ENCODE measurements at regions not wholly inside any gene's neighbourhood (a gene's known extent, or its start where the extent isn't known, plus 50 kb on each side); places are given as distances from the start of the nearest gene placed in this dataset.
A peak's percentile ranks its signal among the peaks of the same experiment; 100 is the strongest.
"Not testable (repeated sequence)": the region's sequence is repeated elsewhere in the genome, so short reads cannot be mapped to it uniquely, and the experiment has no call there.

DNA sequence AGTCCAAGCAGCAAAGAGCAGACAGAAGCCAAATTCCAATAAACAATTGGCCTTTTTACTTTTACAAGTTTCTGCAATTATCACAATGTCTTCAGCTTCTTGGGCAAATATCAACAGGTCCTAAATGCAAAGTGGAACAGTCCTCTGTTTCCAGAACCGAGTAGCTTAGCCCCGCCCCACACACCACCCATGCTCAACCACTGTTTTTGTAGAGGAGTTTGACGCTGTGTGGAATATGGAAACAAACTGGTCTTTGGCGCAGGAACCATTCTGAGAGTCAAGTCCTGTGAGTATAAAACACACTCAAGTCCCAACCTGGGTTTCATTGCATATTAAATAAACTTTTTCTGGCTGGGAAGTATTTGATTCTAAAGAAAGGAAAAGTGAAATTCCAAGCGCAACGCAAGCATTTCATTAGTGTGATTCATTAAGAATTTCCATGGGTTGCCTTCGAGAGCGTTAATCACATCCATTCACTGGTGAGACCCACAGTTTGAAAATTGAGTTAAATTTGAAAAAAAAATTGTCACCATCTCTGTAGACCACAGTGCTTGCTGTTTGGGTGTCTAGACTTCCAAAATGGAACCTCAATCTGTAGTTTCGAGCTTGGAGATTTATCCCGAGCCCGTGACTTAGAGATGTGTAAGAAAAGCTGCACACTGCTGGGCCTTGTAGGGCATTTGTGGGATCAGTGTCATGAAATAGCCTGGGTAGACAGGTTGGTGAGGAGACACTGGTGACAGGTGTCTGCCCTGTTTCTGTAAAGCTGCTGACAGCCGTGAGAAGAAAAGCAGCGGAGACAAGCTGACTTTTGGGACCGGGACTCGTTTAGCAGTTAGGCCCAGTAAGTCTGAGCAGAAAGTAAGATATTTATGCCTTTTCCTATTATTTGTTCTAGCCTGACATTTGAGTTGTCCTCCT lies 96.1 kb downstream of the DAD1 start:
- TF ChIP-seq CTCF (IDR thresholded peaks at IDR 0.05; ENCODE audit: low read depth, low read length, poor library complexity, severe bottlenecking) (no peak), EZH2phosphoT487 (IDR thresholded peaks at IDR 0.05; ENCODE audit: borderline replicate concordance, low read length) (no peak)
- Histone ChIP-seq H3K4me3 (ENCODE audit: low read length) (peak overlapping the region; percentile 75), H3K27ac (ENCODE audit: low read depth, low read length) (peak overlapping the region; percentile 92), H3K4me1 (ENCODE audit: control insufficient read depth, low read length) (peaks cover 99% of the 10 kb centered on the region), H3K27me3 (ENCODE audit: control insufficient read depth, low read length) (no peaks in the 10 kb centered on the region), H3K4me2 (ENCODE audit: low read length) (peak overlapping the region; percentile 80), H3F3A (ENCODE audit: control insufficient read depth, insufficient read depth) (peaks cover 26% of the 10 kb centered on the region), H3K9me2 (replicated peaks; ENCODE audit: control insufficient read depth, low read length) (no peaks in the 10 kb centered on the region), H3K36me3 (ENCODE audit: control insufficient read depth, low read length) (peaks cover 47% of the 10 kb centered on the region), H4K20me1 (ENCODE audit: control insufficient read depth, insufficient read depth, low read depth, low read length) (no peaks in the 10 kb centered on the region), H3K79me2 (ENCODE audit: control insufficient read depth, low read length) (peaks cover 83% of the 10 kb centered on the region), H3K9me3 (ENCODE audit: control insufficient read depth, insufficient read depth, low read length) (no peaks in the 10 kb centered on the region)

- H3K9me2 ChIP-seq (replicated peaks; ENCODE audit: control insufficient read depth, low read length) = no peaks in the 10 kb centered on the region
- H3K36me3 ChIP-seq (ENCODE audit: control insufficient read depth, low read length) = peaks cover 38% of the 10 kb centered on the region
- peak overlapping the region; percentile 75 for H3K4me3 ChIP-seq (ENCODE audit: low read length)
- peak overlapping the region; percentile 92 for H3K27ac ChIP-seq (ENCODE audit: low read depth, low read length)
- no peaks in the 10 kb centered on the region for H3K9me3 ChIP-seq (ENCODE audit: control insufficient read depth, insufficient read depth, low read length)
- no peaks in the 10 kb centered on the region for H4K20me1 ChIP-seq (ENCODE audit: control insufficient read depth, insufficient read depth, low read depth, low read length)
- H3K79me2 ChIP-seq (ENCODE audit: control insufficient read depth, low read length) = peaks cover 73% of the 10 kb centered on the region
- no peaks in the 10 kb centered on the region for H3K27me3 ChIP-seq (ENCODE audit: control insufficient read depth, low read length)
- H3K4me1 ChIP-seq (ENCODE audit: control insufficient read depth, low read length) = peaks cover 99% of the 10 kb centered on the region
- TF ChIP-seq EZH2phosphoT487 (IDR thresholded peaks at IDR 0.05; ENCODE audit: borderline replicate concordance, low read length) = no peak
- no peak for TF ChIP-seq CTCF (IDR thresholded peaks at IDR 0.05; ENCODE audit: low read depth, low read length, poor library complexity, severe bottlenecking)
- peaks cover 26% of the 10 kb centered on the region for H3F3A ChIP-seq (ENCODE audit: control insufficient read depth, insufficient read depth)
- peak overlapping the region; percentile 80 for H3K4me2 ChIP-seq (ENCODE audit: low read length)
Measured at GRCh38 chr14:22491683-22492621, 97.1 kb downstream of the DAD1 start.

- peak overlapping the region; percentile 75 for H3K4me3 ChIP-seq (ENCODE audit: low read length)
- H3K9me3 ChIP-seq (ENCODE audit: control insufficient read depth, insufficient read depth, low read length); H3K9me2 ChIP-seq (replicated peaks; ENCODE audit: control insufficient read depth, low read length); H4K20me1 ChIP-seq (ENCODE audit: control insufficient read depth, insufficient read depth, low read depth, low read length); H3K27me3 ChIP-seq (ENCODE audit: control insufficient read depth, low read length): not testable (repeated sequence)
- H3K79me2 ChIP-seq (ENCODE audit: control insufficient read depth, low read length) = peaks cover 76% of the 10 kb centered on the region
- peaks cover 30% of the 10 kb centered on the region for H3F3A ChIP-seq (ENCODE audit: control insufficient read depth, insufficient read depth)
- peaks cover 36% of the 10 kb centered on the region for H3K36me3 ChIP-seq (ENCODE audit: control insufficient read depth, low read length)
- H3K4me2 ChIP-seq (ENCODE audit: low read length) = peak overlapping the region; percentile 80
- H3K27ac ChIP-seq (ENCODE audit: low read depth, low read length) = peak overlapping the region; percentile 92
- H3K4me1 ChIP-seq (ENCODE audit: control insufficient read depth, low read length) = peaks cover 99% of the 10 kb centered on the region
Measured at GRCh38 chr14:22491053-22491452, 98.0 kb downstream of the DAD1 start.

Measured in DOHH2 (cell line).